ENCODE measurements at regions not wholly inside any gene's neighbourhood (a gene's known extent, or its start where the extent isn't known, plus 50 kb on each side); places are given as distances from the start of the nearest gene placed in this dataset.

DNA sequence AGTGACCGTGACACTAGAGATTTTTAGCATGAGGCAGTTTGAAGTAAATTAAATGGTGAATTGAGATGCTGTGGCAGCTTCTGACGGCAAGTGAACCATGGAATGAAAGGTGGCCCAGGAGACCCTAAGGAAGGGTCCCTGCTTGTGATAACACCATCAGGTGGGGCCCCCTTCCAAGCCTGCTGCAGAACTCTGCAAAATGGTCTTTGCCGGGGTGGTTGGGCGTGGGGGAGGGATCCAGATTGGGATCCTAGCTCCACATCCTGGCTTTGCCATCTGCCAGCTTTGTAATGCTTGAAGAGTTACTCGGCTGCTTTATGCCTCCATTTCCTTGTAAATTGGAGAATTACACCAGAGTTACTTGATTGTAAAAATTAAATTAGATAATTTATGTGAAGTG, 222.6 kb upstream of the NFE2L3 start:
- no peak overlapping the region for H3K4me3 ChIP-seq (ENCODE audit: low read depth, low read length)
- TF ChIP-seq, protein P1, sequence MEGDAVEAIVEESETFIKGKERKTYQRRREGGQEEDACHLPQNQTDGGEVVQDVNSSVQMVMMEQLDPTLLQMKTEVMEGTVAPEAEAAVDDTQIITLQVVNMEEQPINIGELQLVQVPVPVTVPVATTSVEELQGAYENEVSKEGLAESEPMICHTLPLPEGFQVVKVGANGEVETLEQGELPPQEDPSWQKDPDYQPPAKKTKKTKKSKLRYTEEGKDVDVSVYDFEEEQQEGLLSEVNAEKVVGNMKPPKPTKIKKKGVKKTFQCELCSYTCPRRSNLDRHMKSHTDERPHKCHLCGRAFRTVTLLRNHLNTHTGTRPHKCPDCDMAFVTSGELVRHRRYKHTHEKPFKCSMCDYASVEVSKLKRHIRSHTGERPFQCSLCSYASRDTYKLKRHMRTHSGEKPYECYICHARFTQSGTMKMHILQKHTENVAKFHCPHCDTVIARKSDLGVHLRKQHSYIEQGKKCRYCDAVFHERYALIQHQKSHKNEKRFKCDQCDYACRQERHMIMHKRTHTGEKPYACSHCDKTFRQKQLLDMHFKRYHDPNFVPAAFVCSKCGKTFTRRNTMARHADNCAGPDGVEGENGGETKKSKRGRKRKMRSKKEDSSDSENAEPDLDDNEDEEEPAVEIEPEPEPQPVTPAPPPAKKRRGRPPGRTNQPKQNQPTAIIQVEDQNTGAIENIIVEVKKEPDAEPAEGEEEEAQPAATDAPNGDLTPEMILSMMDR (IDR thresholded peaks at IDR 0.05) = no peak
- H3K79me2 ChIP-seq = no peaks in the 10 kb centered on the region
- H3K4me2 ChIP-seq (ENCODE audit: low read length) = no peak overlapping the region
- H3K4me1 ChIP-seq = no peaks in the 10 kb centered on the region
- no peak overlapping the region for H2AFZ ChIP-seq
- H3K27me3 ChIP-seq (ENCODE audit: control insufficient read depth, insufficient read depth, low read length) = no peaks in the 10 kb centered on the region
- H3K9me3 ChIP-seq (ENCODE audit: control insufficient read depth, low read length) = no peaks in the 10 kb centered on the region
- H3K27ac ChIP-seq = no peak overlapping the region
- no peak overlapping the region for H3K9ac ChIP-seq
- H3K36me3 ChIP-seq (ENCODE audit: control insufficient read depth, insufficient read depth, low read length) = no peaks in the 10 kb centered on the region

DNA sequence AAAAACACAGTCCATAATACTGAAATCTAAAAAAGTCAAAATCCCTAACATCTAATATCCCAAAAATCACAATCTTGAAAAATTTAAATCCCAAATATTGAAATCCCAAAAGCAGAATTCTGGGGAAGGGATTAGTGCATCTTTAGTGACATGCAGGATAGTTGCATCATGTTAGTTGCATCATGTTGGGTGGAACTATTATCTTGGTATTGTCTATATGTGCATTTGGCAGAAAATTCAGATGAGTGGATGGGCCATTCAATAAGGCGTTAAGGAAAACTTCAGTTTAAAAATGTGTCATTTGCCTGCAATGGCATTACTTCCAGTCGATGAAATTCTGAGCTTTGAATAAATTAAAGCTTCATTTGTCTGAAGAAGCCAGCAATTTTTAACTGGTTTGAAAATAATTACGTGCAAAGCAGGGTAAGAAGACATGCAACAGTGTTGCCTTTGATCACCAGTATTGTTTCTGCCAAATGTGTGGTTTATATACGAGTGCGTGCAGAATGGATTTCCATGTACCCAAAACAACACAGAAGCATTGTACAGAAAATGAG, 221.4 kb upstream of the NFE2L3 start:
- Histone ChIP-seq H3K9ac (no peak overlapping the region), H2AFZ (no peak overlapping the region), H3K36me3 (ENCODE audit: control insufficient read depth, insufficient read depth, low read length) (no peaks in the 10 kb centered on the region), H3K27ac (no peak overlapping the region), H3K4me3 (ENCODE audit: low read depth, low read length) (no peak overlapping the region), H3K79me2 (no peaks in the 10 kb centered on the region), H3K27me3 (ENCODE audit: control insufficient read depth, insufficient read depth, low read length) (no peaks in the 10 kb centered on the region), H3K4me1 (no peaks in the 10 kb centered on the region), H3K9me3 (ENCODE audit: control insufficient read depth, low read length) (no peaks in the 10 kb centered on the region), H3K4me2 (ENCODE audit: low read length) (no peak overlapping the region)
- TF ChIP-seq, protein P1 (IDR thresholded peaks at IDR 0.05) = no peak

DNA sequence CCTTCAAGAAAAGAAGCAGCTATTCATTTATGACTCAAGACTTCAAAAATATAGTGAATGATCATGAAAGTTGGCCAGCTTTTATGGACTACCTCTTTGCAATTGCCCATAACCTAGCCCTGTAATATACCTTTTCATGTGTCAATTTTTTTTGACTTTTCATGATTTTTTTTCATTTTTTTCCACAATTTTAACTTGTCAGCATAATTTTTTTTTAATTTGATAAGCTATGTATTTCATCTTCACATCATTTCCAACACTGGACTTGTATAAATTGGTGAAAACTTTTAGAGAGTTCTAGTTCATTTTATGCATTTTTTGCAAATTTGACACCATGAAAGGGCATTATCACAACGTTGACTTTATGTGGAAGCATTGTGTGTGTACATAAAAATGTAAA, 220.8 kb upstream of the NFE2L3 start:
- H3K79me2 ChIP-seq = no peaks in the 10 kb centered on the region
- H3K36me3 ChIP-seq (ENCODE audit: control insufficient read depth, insufficient read depth, low read length) = no peaks in the 10 kb centered on the region
- no peak overlapping the region for H2AFZ ChIP-seq
- TF ChIP-seq, protein P1 (IDR thresholded peaks at IDR 0.05) = no peak
- no peak overlapping the region for H3K4me2 ChIP-seq (ENCODE audit: low read length)
- no peaks in the 10 kb centered on the region for H3K27me3 ChIP-seq (ENCODE audit: control insufficient read depth, insufficient read depth, low read length)
- no peaks in the 10 kb centered on the region for H3K4me1 ChIP-seq
- H3K27ac ChIP-seq = no peak overlapping the region
- no peak overlapping the region for H3K4me3 ChIP-seq (ENCODE audit: low read depth, low read length)
- no peak overlapping the region for H3K9ac ChIP-seq
- H3K9me3 ChIP-seq (ENCODE audit: control insufficient read depth, low read length) = no peaks in the 10 kb centered on the region

DNA sequence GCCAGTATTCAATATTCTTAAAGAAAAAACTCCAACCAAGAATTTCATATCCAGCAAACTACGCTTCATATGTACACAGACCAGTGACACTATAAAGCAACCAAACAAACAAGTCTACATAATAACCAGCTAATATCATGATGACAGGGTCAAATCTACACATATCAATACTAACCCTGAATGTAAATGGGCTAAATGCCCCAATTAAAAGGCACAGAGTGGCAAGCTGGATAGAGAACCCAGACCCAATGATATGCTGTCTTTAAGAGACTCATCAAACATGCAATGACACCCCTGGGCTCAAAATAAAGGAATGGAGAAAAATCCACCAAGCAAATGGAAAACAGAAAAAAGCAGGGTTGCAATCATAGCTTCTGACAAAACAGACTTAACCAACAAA, 218.1 kb upstream of the NFE2L3 start:
- H3K9ac ChIP-seq = no peak overlapping the region
- H3K4me2 ChIP-seq (ENCODE audit: low read length) = no peak overlapping the region
- H2AFZ ChIP-seq = no peak overlapping the region
- H3K4me1 ChIP-seq = no peaks in the 10 kb centered on the region
- TF ChIP-seq, protein P1 (IDR thresholded peaks at IDR 0.05) = no peak
- H3K36me3 ChIP-seq (ENCODE audit: control insufficient read depth, insufficient read depth, low read length) = no peaks in the 10 kb centered on the region
- H3K27me3 ChIP-seq (ENCODE audit: control insufficient read depth, insufficient read depth, low read length) = no peaks in the 10 kb centered on the region
- H3K4me3 ChIP-seq (ENCODE audit: low read depth, low read length) = no peak overlapping the region
- no peak overlapping the region for H3K27ac ChIP-seq
- H3K9me3 ChIP-seq (ENCODE audit: control insufficient read depth, low read length) = no peaks in the 10 kb centered on the region
- H3K79me2 ChIP-seq = no peaks in the 10 kb centered on the region
